Vagina (tissue), 2 donors: ENCODE measurements at regions not wholly inside any gene's neighbourhood (a gene's known extent, or its start where the extent isn't known, plus 50 kb on each side); places are given as distances from the start of the nearest gene placed in this dataset.

Experiments
- DNase-seq, 2 donors: peaks; one replicate each; pipeline ENCODE4 v3.0.0-alpha.2; 2017; ENCODE audit errors: extremely low spot score in 2 of 2
- H3K27ac ChIP-seq: fragments of 200-600 bp; sonication (generic); one replicate; pipeline ENCODE4 v1.5.1; 2019
- H3K27me3 ChIP-seq: fragments of 200-600 bp; sonication (generic); one replicate; pipeline ENCODE4 v1.5.1; 2019
- H3K36me3 ChIP-seq, 2 donors: fragments of 200-600 bp; sonication (generic); one replicate each; pipeline ENCODE4 v1.5.1; 2017 to 2019
- H3K4me1 ChIP-seq: fragments of 200-600 bp; sonication (generic); one replicate; pipeline ENCODE4 v1.5.1; 2019
- H3K4me3 ChIP-seq, 2 donors: fragments of 200-600 bp; sonication (generic); 1 replicate in 1 of 2; 2 replicates in 1 of 2; pipeline ENCODE4 v1.5.1; 2016 to 2019
- H3K9me3 ChIP-seq: fragments of 200-600 bp; sonication (generic); one replicate; pipeline ENCODE4 v1.5.1; 2019
- CTCF ChIP-seq, 3 experiments: fragments of 450-650 bp in 2 of 3; fragments of 200-600 bp in 1 of 3; sonication (generic) in 1 of 3; IDR thresholded peaks; one replicate each; pipeline ENCODE4 v1.5.1; 2017 to 2019; ENCODE audit warnings: antibody characterized with exemption in 3 of 3, mild to moderate bottlenecking in 2 of 3, moderate library complexity in 2 of 3
- POLR2A ChIP-seq, 2 donors: fragments of 450-650 bp; IDR thresholded peaks; one replicate each; pipeline ENCODE4 v1.6.1; 2017; ENCODE audit warnings: antibody characterized with exemption in 2 of 2, mild to moderate bottlenecking in 2 of 2, moderate library complexity in 2 of 2
- POLR2AphosphoS5 ChIP-seq, 2 donors: sonication (generic); formaldehyde crosslinking; IDR thresholded peaks; one replicate each; pipeline ENCODE4 v1.9.0; 2017; ENCODE audit warnings: antibody characterized with exemption in 2 of 2, mild to moderate bottlenecking in 2 of 2, low read depth in 1 of 2; ENCODE audit not compliant: insufficient read depth in 1 of 2
- intact Hi-C: fragments of 100-400 bp; cut with DNase I; formaldehyde crosslinking; loops from one replicate; pipeline ENCODE4 v1.15.1; 2023

DNA sequence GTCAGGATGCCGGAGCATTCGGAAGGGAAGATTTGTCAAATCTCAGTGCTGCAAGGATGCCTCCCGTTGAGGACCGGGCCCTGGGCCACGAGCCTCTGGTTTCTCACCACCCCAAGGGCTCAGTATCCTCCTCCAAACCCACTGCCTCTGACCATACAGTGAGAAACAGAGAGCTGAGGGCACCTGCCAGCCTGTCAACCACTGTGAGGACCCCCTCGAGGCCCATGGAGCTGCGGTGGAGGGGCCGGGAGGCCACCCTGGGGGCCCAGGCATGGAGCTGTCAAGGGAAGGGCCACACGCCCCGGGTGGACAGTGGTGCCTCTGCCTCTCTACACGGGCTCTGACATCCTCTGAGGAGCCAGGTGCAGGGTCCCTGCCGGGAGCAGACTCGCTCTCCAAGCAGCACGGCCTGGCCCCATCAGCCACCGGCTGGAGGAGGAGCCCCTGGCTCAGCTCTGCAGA lies 248.0 kb upstream of the TCERG1L start:
- no peaks in the 10 kb centered on the region for H3K27me3 ChIP-seq
- DNase-seq, result peak; percentile 74 to 79
- TF ChIP-seq POLR2A (IDR thresholded peaks at IDR 0.05), result no peak
- no peak for TF ChIP-seq POLR2AphosphoS5 (IDR thresholded peaks at IDR 0.05; ENCODE audit: insufficient read depth in 1 of 2, low read depth in 1 of 2)
- no peak for TF ChIP-seq CTCF (IDR thresholded peaks at IDR 0.05)

GRCh38 chr10:131560166-131560565 lies 248.6 kb upstream of the TCERG1L start:
- Histone ChIP-seq H3K27me3 (no peaks in the 10 kb centered on the region), H3K9me3 (no peaks in the 10 kb centered on the region), H3K27ac (no peak overlapping the region), H3K36me3 (no peaks in the 10 kb centered on the region), H3K4me3 (no peak overlapping the region), H3K4me1 (no peaks in the 10 kb centered on the region)
- peak in 1 of 2 donors; percentile 56 for DNase-seq
- intact Hi-C loops, result no loop called here
- TF ChIP-seq POLR2AphosphoS5 (IDR thresholded peaks at IDR 0.05; ENCODE audit: insufficient read depth in 1 of 2, low read depth in 1 of 2) (no peak), POLR2A (IDR thresholded peaks at IDR 0.05) (no peak), CTCF (IDR thresholded peaks at IDR 0.05) (no peak)

More for the DNA sequence above, 248.0 kb upstream of the TCERG1L start:
- no peaks in the 10 kb centered on the region for H3K36me3 ChIP-seq
- intact Hi-C loops, result no loop called here
- no peaks in the 10 kb centered on the region for H3K9me3 ChIP-seq
- H3K4me1 ChIP-seq, result no peaks in the 10 kb centered on the region
- H3K4me3 ChIP-seq, result no peak overlapping the region
- H3K27ac ChIP-seq, result no peak overlapping the region

GRCh38 chr10:131560706-131561355 lies 249.3 kb upstream of the TCERG1L start:
- Histone ChIP-seq H3K36me3 (no peaks in the 10 kb centered on the region), H3K4me1 (no peaks in the 10 kb centered on the region), H3K4me3 (no peak overlapping the region), H3K9me3 (no peaks in the 10 kb centered on the region), H3K27me3 (no peaks in the 10 kb centered on the region), H3K27ac (no peak overlapping the region)
- peak in 1 of 2 donors; percentile 64 for DNase-seq
- no peak for TF ChIP-seq POLR2AphosphoS5 (IDR thresholded peaks at IDR 0.05; ENCODE audit: insufficient read depth in 1 of 2, low read depth in 1 of 2)
- TF ChIP-seq POLR2A (IDR thresholded peaks at IDR 0.05), result no peak
- TF ChIP-seq CTCF (IDR thresholded peaks at IDR 0.05), result no peak
- intact Hi-C loops, result no loop called here

- Histone ChIP-seq H3K27me3 (no peaks in the 10 kb centered on the region), H3K27ac (no peak overlapping the region), H3K4me1 (no peaks in the 10 kb centered on the region), H3K9me3 (no peaks in the 10 kb centered on the region), H3K36me3 (no peaks in the 10 kb centered on the region), H3K4me3 (no peak overlapping the region)
- TF ChIP-seq POLR2AphosphoS5 (IDR thresholded peaks at IDR 0.05; ENCODE audit: insufficient read depth in 1 of 2, low read depth in 1 of 2), result no peak
- no peak for TF ChIP-seq CTCF (IDR thresholded peaks at IDR 0.05)
- TF ChIP-seq POLR2A (IDR thresholded peaks at IDR 0.05), result no peak
- intact Hi-C loops, result no loop called here
- DNase-seq, result peak; percentile 11 to 37
Measured at GRCh38 chr10:131561897-131562296, 250.4 kb upstream of the TCERG1L start.

- Histone ChIP-seq H3K36me3 (no peaks in the 10 kb centered on the region), H3K4me3 (no peak overlapping the region), H3K27me3 (no peaks in the 10 kb centered on the region), H3K4me1 (no peaks in the 10 kb centered on the region), H3K27ac (no peak overlapping the region), H3K9me3 (no peaks in the 10 kb centered on the region)
- TF ChIP-seq CTCF (IDR thresholded peaks at IDR 0.05) (no peak), POLR2A (IDR thresholded peaks at IDR 0.05) (no peak), POLR2AphosphoS5 (IDR thresholded peaks at IDR 0.05; ENCODE audit: insufficient read depth in 1 of 2, low read depth in 1 of 2) (no peak)
- DNase-seq, result peak in 1 of 2 donors; percentile 25
- intact Hi-C loops, result no loop called here
Measured at GRCh38 chr10:131563411-131563810, 251.9 kb upstream of the TCERG1L start.
